ENCODE measurements at regions not wholly inside any gene's neighbourhood (a gene's known extent, or its start where the extent isn't known, plus 50 kb on each side); places are given as distances from the start of the nearest gene placed in this dataset.
A peak's percentile ranks its signal among the peaks of the same experiment; 100 is the strongest.

- no peak for TF ChIP-seq ZNF462 (CRISPR knock-in tag; IDR thresholded peaks at IDR 0.05)
- TF ChIP-seq STAT1 (IDR thresholded peaks at IDR 0.05; ENCODE audit: unreplicated experiment) = no peak
Observed at GRCh38 chr6:144482142-144482541, 197.0 kb downstream of the UTRN start (continued).

- no peak overlapping the region for H3K27ac Mint-ChIP-seq
- no peaks in the 10 kb centered on the region for H3K4me1 ChIP-seq (ENCODE audit: insufficient read depth)
- no peak for DNase-seq (ENCODE audit: low spot score)
- peaks cover 23% of the 10 kb centered on the region for H3K36me3 Mint-ChIP-seq (ENCODE audit: low read depth)
- H3K27me3 Mint-ChIP-seq (ENCODE audit: insufficient read depth, low read depth, poor library complexity) = peaks cover 4% of the 10 kb centered on the region
- ATAC-seq = no peak
- H3K4me3 ChIP-seq = no peak overlapping the region
- H3K4me2 ChIP-seq = no peak overlapping the region
- peaks cover 11% of the 10 kb centered on the region; the same call in 1 of the 2 replicates for H3K36me3 ChIP-seq (ENCODE audit: insufficient read depth)
- no peaks in the 10 kb centered on the region; the same call in 2 of the 3 replicates for H3K4me1 Mint-ChIP-seq
- no peaks in the 10 kb centered on the region for H3K9me3 Mint-ChIP-seq
- no peak for TF ChIP-seq EZH2 (IDR thresholded peaks at IDR 0.05; ENCODE audit: low read depth, unreplicated experiment)
- H3K27ac ChIP-seq (ENCODE audit: low read depth) = 0 out of 2 replicates have a peak overlapping the region, but pooled peaks have one; percentile 28
- H3K27me3 ChIP-seq (ENCODE audit: insufficient read depth) = no peaks in the 10 kb centered on the region
- H3F3A ChIP-seq (replicated peaks; ENCODE audit: low read depth) = no peaks in the 10 kb centered on the region
- no peaks in the 10 kb centered on the region for H3K79me2 ChIP-seq (replicated peaks; ENCODE audit: insufficient read depth)
- H3K9me2 ChIP-seq (ENCODE audit: insufficient read depth) = no peaks in the 10 kb centered on the region
- H2AFZ ChIP-seq = no peak overlapping the region
- H4K20me1 ChIP-seq (replicated peaks; ENCODE audit: insufficient read depth) = no peaks in the 10 kb centered on the region
- H3K4me3 Mint-ChIP-seq = no peak overlapping the region
Observed at GRCh38 chr6:144485531-144485930, 200.4 kb downstream of the UTRN start.

- Mint-ChIP-seq H3K36me3 (ENCODE audit: low read depth) (peaks cover 43% of the 10 kb centered on the region), H3K27ac (no peak overlapping the region), H3K4me3 (no peak overlapping the region), H3K9me3 (no peaks in the 10 kb centered on the region), H3K4me1 (no peaks in the 10 kb centered on the region), H3K27me3 (ENCODE audit: insufficient read depth, low read depth, poor library complexity) (peaks cover 2% of the 10 kb centered on the region)
- no peak for ATAC-seq
- H3F3A ChIP-seq (replicated peaks; ENCODE audit: low read depth) = no peaks in the 10 kb centered on the region
- no peaks in the 10 kb centered on the region for H4K20me1 ChIP-seq (replicated peaks; ENCODE audit: insufficient read depth)
- no peaks in the 10 kb centered on the region for H3K27me3 ChIP-seq (ENCODE audit: insufficient read depth)
- peaks cover 22% of the 10 kb centered on the region for H3K36me3 ChIP-seq (ENCODE audit: insufficient read depth)
- 0 out of 2 replicates have a peak overlapping the region, but pooled peaks have one; percentile 76 for H3K27ac ChIP-seq (ENCODE audit: low read depth)
- no peak overlapping the region for H2AFZ ChIP-seq
- no peak overlapping the region for H3K4me2 ChIP-seq
- no peaks in the 10 kb centered on the region for H3K79me2 ChIP-seq (replicated peaks; ENCODE audit: insufficient read depth)
- no peak for DNase-seq (ENCODE audit: low spot score)
- H3K4me3 ChIP-seq = no peak overlapping the region
- peaks cover 4% of the 10 kb centered on the region; the same call in 1 of the 2 replicates for H3K9me2 ChIP-seq (ENCODE audit: insufficient read depth)
- no peaks in the 10 kb centered on the region for H3K4me1 ChIP-seq (ENCODE audit: insufficient read depth)
- TF ChIP-seq STAT1 (IDR thresholded peaks at IDR 0.05; ENCODE audit: unreplicated experiment) (no peak), CREB1 (CRISPR knock-in tag; IDR thresholded peaks at IDR 0.05; ENCODE audit: low read depth) (no peak), POLR2AphosphoS5 (IDR thresholded peaks at IDR 0.05; ENCODE audit: low read depth) (no peak), EZH2phosphoT487 (IDR thresholded peaks at IDR 0.05; ENCODE audit: unreplicated experiment) (no peak)
Observed at GRCh38 chr6:144488590-144488989, 203.5 kb downstream of the UTRN start.

All from GM23338 (cell line).